NB4 (cell line): ENCODE measurements at regions not wholly inside any gene's neighbourhood (a gene's known extent, or its start where the extent isn't known, plus 50 kb on each side); places are given as distances from the start of the nearest gene placed in this dataset.

Experiments used
- CTCF ChIP-seq: IDR thresholded peaks from one replicate; pipeline ENCODE4 v1.5.1; 2012; ENCODE audit warnings: low read depth, low read length
- MAX ChIP-seq: IDR thresholded peaks from 2 replicates; pipeline ENCODE4 v1.6.1; 2011; ENCODE audit warnings: low read depth, low read length
- MYC ChIP-seq: IDR thresholded peaks from 2 replicates; pipeline ENCODE4 v1.6.1; 2011; ENCODE audit warnings: low read depth, low read length
- POLR2A ChIP-seq: IDR thresholded peaks from 2 replicates; pipeline ENCODE4 v1.6.1; 2011; ENCODE audit warnings: mild to moderate bottlenecking; ENCODE audit not compliant: insufficient read length; ENCODE audit errors: extremely low read depth

GRCh38 chr10:29158066-29158465, 130.8 kb upstream of the LYZL1 start:
- TF ChIP-seq CTCF (no peak), POLR2A (no peak), MAX (no peak), MYC (no peak)
